T follicular helper cell (primary cell): ENCODE measurements at regions not wholly inside any gene's neighbourhood (a gene's known extent, or its start where the extent isn't known, plus 50 kb on each side); places are given as distances from the start of the nearest gene placed in this dataset.

Experiments used
- DNase-seq: peaks from one replicate; pipeline ENCODE4 v3.0.0-alpha.2; 2020; ENCODE audit warnings: low read depth

DNA sequence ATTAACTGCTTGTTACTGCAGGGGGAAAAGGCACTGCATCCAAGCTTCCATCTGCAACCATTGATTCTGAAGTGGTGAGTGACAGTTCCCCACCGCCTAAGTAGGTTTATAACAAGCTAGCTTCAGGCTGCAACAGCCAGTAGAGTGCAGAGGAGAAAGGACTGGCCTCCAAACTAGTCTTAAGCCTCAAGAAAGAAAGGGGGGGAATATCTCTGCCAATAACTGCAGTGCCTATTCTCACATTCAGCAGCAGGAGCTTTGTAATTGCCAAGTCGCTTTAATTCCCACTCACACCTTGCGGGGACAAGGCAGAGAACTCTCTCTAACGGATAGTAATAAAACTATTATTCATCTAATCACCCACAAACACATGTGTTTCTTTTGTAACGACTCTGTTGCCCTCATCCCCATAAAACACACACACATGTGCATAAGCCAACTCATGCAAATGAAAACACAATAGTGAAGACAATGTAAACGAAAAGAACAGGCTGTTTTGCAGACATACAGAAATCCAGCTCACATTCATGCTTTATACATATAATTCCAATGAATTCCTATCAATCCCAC, 1963.3 kb upstream of the PIK3C3 start:
- no peak for DNase-seq

- no peak for DNase-seq
Measured at GRCh38 chr18:39990540-39990939, 1964.5 kb upstream of the PIK3C3 start.

DNA sequence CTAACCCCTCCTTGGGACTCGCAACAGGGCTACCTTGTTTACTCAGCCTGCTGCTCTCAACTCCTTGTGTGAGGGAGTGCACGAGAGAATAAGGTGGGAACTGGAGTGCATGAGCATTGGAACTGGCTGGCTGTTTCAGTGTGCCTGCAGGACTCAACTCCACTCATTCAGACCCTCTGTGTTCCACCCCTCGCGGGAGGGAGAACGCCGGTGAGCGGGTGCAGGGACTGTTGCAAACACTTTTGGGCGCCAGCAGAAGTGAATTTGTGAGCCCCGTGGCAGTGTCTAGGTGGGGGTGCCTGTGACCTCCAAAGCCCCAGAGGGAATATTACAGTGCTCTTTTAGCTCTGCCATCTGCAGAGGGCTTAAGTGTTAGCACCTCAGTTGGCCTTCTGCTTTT, 1978.3 kb upstream of the PIK3C3 start:
- no peak for DNase-seq

DNA sequence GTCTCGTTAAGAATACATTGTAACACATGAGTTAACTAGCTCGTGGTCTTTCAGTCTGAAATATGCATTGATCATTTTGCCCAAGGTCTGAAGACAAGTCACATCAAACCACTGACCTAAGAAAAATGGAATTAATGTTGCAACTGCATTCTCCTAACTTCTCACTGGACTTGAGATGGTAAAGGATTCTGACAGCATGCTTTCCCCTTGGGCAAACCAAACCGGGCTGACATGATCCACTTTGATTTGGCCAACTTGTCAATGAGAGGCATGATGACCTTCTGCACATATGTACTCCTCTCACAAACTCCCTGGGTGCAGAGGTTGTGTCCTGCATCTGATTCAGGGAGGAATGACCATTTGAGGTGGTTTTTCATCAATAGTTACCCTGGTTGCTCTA, 1982.5 kb upstream of the PIK3C3 start:
- DNase-seq: no peak

DNA sequence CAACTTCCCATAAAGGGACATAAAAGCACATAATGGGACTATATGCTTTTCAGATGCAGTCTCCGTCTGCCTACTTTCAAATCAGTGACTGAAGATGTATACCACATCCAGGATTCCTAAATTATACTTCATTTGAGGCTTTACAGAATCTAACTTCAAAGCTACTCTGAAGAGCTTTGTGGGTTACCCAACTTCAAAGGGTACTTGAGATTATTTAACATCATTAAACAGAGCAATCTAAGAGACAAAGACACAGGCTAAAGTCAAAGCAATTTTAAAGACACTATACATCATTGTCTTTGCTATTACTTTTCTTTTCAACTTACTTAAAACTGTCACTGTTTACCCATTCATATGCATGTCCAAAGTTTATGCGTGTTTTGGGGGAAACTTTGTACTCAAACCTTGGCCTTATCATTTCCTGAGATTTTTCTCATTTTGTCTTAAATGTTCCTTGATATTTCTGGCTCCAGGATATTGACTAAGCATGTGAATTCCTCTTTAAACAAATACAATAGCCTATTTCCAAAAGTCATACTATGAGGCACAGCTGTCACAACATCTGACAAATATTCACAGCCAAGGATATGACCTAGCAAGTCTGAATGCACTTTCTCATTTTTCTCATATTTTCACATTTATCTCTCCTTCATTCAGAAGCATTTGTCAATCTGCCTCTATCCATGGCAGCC, 1985.1 kb upstream of the PIK3C3 start:
- no peak for DNase-seq

DNA sequence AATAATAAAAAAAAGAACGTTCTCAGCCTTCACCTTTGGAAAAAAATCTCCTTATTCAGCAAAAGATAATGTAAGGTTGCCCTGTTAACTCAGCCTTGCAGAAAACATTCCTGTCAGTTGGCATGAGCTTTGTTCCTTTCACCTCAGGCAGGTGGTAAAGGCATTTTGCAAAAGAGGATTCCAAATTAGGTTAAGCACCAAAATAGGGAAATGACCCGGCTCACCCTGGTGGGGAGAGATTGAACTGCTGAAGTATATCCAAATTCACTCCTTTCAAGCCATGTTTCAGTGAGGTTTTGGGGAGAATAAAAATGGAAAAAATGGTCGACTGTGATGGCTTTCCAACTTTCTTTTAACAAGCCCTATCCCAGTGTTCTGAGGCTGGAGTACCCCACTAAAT, 1988.8 kb upstream of the PIK3C3 start:
- DNase-seq: no peak

DNA sequence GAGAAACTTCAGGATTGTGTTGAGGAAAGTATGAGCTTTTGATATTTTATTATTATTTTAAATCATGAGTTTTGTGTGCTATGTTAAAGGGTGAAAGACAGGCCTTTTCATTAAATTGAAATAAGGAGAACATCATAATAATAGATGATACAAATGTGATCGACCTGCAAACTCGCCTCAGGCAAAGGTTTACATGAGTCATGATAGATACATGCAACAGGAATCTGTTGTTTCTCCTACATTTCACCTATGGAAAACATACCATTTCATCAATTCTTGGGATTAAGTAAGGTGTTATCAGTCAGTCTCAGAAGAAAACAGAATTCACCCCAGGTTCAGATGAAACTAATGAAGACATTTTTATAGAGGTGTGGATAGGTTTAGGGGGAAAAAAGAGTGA, 1992.5 kb upstream of the PIK3C3 start:
- DNase-seq: no peak

DNA sequence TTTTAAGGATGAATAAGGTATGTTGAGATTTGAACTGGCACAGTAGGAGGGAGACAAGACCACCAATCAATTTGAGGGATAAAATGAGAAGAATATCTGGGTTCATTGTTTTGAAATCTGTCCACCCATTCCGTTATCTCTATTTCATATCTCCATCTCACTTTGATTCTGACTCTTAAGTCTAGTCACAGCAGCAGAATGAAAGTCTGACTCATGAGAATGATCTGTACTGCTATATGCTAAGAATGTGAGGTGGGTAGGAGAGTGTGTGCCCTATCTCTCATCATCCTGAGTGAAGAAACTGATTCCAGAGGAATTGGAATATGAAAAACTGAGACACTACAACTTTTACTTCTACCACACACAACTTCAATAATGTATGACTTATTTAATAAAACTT, 1994.5 kb upstream of the PIK3C3 start:
- no peak for DNase-seq

DNA sequence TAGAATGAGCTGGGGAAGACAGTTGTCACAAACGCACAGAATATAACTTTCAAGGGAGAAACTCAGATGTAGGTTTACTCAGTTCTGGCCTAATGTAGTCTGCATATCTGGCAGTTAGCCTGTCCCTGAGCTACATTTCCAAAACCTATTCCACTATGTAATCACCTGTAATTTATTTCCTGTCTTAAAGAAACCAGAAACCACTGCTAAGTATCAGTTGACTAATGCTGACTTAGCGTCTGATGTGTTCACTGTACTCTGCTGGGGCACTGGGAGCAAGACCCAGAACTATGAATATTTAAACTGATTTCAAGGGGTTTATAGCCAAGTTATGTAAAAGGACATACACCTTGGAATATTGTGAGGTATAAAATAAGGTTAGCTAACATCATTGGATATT, 1995.2 kb upstream of the PIK3C3 start:
- no peak for DNase-seq

DNA sequence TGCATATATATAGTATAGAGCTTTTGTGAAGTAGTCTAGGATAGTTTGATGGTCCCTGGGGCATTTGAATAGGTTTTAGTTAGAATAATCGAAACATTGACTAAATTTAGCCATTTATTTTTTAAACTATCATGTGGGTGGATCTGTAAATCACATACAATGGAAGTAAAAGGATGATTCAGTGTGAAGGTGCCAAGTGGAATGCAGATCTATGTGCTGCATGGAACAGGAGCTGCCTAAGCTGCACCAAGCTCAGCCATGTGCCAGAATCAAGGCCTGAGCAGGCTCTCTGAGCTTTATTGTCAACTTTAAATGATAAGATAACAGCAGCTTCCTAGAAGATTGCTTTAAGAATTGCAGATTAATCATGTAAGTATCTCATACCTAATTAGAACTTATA, 1996.2 kb upstream of the PIK3C3 start:
- no peak for DNase-seq

- DNase-seq: no peak
Measured at GRCh38 chr18:39952816-39953215, 2002.2 kb upstream of the PIK3C3 start.

GRCh38 chr18:39951142-39951720, 2003.8 kb upstream of the PIK3C3 start:
- no peak for DNase-seq

DNA sequence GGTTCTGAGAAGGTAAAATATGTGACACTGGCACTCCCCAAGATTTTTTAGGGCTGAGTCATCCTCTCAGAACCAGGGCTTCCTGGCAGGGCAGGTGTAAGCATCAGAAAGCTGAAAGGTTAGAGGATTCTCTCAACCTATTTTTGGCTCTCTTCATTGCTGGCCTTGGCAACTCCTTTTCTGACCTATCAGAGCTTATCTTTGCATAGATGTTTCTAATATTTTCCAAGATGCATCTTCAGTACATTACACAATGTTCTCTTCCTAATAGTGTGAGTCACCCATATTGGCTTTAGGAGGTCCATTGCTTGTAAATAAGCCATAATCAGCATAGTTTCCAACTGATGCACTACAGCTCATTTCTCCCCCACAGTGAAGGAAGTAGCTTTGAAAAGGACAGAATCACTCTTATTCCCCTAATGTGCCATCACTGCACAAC, 2008.4 kb upstream of the PIK3C3 start:
- DNase-seq: no peak

DNA sequence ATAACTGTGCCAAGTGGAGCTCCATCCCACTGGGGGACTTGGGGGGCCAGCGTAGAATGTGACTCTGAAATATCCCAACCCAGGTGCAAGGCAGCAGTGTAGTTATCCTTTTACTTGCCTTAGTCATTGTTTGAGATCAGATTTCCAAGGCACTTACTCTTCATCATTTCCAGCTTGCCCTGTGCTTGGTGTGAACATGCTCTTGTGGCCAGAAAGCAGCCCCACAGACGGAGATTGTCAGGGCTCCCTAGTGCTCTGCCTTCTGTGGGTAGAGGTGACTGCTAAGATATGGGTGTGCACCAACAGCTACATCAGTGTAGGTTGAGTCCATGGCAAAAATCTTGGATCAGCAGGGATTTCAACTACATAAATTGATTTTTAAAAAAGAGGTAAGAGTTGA, 2010.0 kb upstream of the PIK3C3 start:
- DNase-seq: no peak

DNA sequence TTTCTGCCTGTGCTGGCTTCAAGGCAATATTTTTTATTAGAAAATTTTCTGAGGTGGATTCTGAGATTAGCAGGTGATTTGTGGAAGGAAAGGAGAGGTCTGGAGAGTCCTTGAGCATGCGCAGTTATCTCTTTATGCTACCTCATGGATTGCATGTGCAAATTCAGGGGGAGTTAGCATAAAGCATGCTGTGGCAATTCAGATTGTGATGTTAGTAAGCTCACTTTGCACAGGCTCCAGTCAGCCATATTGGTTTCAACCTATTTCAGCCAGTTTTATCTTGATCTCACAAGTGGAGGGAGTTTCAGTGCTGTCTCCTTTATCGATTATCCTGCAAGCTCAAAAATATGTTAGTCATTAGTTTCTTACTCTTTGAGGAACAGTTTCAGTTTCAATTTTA, 2012.3 kb upstream of the PIK3C3 start:
- DNase-seq: no peak

DNA sequence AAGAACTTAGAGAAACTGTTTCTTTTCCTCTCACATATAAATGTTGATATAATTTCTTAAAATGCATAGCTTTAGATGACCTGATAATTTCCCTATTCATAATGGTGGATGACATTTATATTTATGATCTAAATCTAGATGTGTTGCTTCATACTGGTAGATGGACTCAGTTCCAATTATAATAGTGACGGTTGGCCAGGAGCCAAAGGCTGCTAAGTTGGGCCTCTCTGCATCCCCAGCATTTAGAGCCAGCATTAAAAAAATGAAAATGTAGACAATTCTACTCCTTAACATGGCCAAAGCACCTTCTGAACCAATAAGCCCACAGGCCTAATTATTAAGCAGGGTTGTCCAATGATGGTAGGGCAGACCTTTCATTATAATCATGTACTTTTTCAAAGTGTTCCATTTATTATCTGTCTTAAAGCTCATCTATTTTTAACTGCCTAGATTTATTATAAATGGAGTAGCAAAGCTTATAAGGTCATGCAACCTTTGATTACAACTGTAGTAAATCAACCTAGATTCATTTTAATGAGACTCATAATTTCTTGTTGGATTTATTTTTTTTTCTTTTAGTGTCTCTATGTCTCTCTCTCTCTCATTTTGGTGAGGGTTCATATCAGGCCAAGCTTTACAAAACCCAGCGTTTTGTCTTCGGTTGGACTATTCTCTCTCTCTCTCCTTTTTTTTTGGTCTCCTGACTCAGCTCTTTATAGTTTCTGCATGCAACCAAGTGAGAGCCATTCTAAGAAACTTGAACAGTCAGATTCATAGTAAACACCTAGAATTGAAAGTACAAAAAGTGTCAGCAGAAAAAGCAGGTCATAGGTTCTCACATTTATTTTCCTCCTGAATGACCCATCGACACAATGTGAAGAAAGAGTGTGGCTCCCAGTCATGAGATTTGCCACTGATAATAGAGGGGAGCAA, 2016.1 kb upstream of the PIK3C3 start:
- no peak for DNase-seq

DNA sequence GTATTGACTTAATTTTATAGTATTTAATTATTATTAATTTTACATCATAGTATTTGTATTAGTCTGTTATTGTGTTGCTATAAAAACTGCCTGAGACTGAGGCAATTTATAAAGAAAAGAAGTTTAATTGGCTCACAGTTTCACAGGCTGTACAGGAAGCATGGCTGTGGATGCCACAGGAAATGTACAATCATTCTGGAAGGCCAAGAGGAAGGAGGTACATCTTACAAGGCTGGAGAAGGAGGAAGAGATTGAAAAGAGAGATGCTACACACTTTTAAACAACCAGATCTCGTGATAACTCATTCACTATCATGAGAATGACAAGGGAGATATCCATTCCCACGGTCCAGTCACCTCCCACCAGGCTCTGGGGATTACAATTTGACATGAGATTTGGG, 2019.4 kb upstream of the PIK3C3 start:
- no peak for DNase-seq

DNA sequence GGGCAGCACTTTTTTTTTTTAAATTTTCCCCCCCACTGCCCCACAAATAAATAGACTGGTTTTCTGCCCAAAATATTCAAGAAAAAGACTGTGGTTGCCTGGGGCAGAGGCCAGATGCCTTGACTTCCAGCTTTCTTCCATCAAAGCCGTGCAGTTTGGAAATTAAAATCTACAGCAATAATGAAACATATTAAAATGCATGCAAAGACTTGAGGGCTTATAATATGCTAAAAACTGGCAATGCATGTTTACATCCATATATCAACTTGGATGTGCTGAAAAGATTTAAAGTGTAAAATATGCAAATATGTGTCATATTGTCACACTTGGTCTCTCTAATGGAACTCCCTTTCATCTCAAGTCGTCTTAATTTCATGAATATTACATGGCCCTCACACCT, 2036.2 kb upstream of the PIK3C3 start:
- DNase-seq: no peak

DNA sequence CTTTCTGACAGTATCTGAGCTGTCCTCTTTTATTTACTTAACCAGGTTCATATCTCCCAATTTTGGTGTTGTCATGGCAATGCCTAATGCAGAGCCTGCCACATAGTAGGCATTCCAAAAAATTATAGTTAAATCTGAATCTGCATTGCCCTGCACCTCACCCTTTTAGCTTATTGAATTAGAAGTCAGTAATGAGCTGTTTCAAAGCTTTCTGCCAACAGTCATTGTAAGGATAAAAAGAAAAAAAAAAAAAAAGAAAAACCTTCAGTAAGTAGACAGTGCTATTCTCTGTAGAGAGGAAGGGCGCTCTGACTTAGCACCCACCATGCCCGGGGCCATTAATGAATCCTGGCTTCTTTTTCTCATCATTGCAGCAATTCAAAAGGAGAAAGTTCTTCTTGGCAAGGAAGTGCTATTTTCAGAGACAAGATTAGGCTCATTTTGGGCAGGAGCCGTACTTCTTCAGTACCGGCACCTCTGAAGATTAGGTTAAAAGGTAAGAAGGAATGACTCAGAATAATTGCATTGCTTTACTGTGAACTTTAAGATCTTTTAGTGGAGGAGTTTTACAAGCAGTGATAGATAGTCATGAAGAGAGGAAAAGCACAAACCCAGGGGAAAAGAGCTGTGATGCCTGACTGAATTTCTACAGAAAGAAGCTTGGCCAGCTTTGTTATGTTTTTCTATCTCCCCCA, 2041.2 kb upstream of the PIK3C3 start:
- no peak for DNase-seq

DNA sequence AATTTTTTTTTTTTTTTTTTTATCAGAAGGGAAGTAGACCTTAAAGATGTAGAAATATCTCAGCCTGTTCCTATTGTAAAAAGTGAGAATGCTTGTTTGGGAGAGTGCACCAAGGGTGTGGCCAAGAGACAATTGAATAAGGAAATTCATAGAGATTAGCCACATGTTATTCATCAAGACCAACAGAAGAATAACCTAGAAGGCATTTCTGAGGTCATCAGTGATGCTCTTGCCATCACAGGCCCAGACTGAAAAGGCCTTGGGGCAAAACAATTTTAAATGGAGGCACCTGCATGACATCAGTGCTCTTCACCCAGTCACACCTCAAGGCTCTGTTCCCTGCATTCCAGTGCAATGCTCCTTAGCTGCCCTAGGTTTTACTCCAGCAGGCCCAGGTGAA, 2043.3 kb upstream of the PIK3C3 start:
- DNase-seq: no peak

GRCh38 chr18:39909706-39910105, 2045.3 kb upstream of the PIK3C3 start:
- no peak for DNase-seq

DNA sequence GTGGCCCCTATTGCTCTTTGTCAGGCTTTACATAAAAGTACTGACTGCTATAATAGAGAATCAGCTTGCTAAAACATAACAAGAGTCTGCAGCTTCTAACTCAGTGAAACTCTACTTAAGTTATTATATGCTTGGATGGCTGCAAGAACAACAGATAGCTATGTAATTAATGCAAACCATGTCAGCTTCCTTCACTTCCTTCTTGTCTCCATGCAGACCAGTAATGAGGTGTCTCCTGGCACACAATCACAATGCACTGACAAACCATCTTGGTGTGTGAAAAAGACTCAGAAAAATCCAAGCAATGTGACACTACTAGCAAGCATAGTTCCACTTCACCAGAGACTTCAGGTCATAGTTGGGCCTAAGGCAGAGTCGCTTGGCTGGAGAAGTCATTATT, 2068.9 kb upstream of the PIK3C3 start:
- DNase-seq: no peak
